ENCODE measurements at regions not wholly inside any gene's neighbourhood (a gene's known extent, or its start where the extent isn't known, plus 50 kb on each side); places are given as distances from the start of the nearest gene placed in this dataset.

GRCh38 chr14:58912287-58912686 is 274.5 kb downstream of the DACT1 start:
- H3K36me3 ChIP-seq (replicated peaks in 1 of 2; ENCODE audit: control insufficient read depth in 1 of 2, insufficient read depth in 2 of 2, low read length in 2 of 2): no peaks in the 10 kb centered on the region
- H3K9me3 Mint-ChIP-seq: peaks cover 0 to 2% (median 0%) of the 10 kb centered on the region in 7 donors
- intact Hi-C loops (cut with micrococcal nuclease): no loop called here
- no peak overlapping the region for H3K4me2 ChIP-seq (replicated peaks; ENCODE audit: extremely low read depth, low read length, poor library complexity, severe bottlenecking)
- H3K27ac ChIP-seq (ENCODE audit: low read depth in 1 of 2, low read length in 2 of 2): no peak overlapping the region
- H3K27me3 Mint-ChIP-seq (ENCODE audit: low read depth in 3 of 3): peaks cover 0 to 1% (median 0%) of the 10 kb centered on the region in 3 donors
- no peaks in the 10 kb centered on the region for H3K4me1 Mint-ChIP-seq
- H3K4me1 ChIP-seq (ENCODE audit: control insufficient read depth in 1 of 2, insufficient read depth in 2 of 2, low read length in 2 of 2): no peaks in the 10 kb centered on the region
- no peak for DNase-seq
- H3K36me3 Mint-ChIP-seq: no peaks in the 10 kb centered on the region
- no peak overlapping the region for H3K4me3 Mint-ChIP-seq
- WGBS (ENCODE audit: insufficient coverage): no CpG with 5 or more reads among the region's 6 CpGs
- H3K9me3 ChIP-seq (replicated peaks in 1 of 2; ENCODE audit: control insufficient read depth in 1 of 2, insufficient read depth in 1 of 2, low read length in 2 of 2): no peaks in the 10 kb centered on the region
- no peak overlapping the region for H3K4me3 ChIP-seq (replicated peaks in 1 of 3; ENCODE audit: low read depth in 2 of 3, low read length in 3 of 3)
- no peaks in the 10 kb centered on the region for H4K20me1 ChIP-seq (ENCODE audit: insufficient read depth, low read length)
- H3K27me3 ChIP-seq (ENCODE audit: control insufficient read depth in 2 of 2, insufficient read depth in 2 of 2, low read length in 2 of 2): no peaks in the 10 kb centered on the region
- H3K79me2 ChIP-seq (ENCODE audit: insufficient read depth, low read length): no peaks in the 10 kb centered on the region
- no peak overlapping the region for H2AFZ ChIP-seq (ENCODE audit: insufficient read depth, low read depth, low read length, poor library complexity, severe bottlenecking)
- TF ChIP-seq CTCF (IDR thresholded peaks at IDR 0.05): no peak
- H3K27ac Mint-ChIP-seq: no peak overlapping the region
- no peak overlapping the region for H3K9ac ChIP-seq (ENCODE audit: insufficient read depth, low read length, poor library complexity, severe bottlenecking)

GRCh38 chr14:58912799-58913432 is 275.2 kb downstream of the DACT1 start:
- Histone ChIP-seq H3K4me2 (replicated peaks; ENCODE audit: extremely low read depth, low read length, poor library complexity, severe bottlenecking) (no peak overlapping the region), H3K36me3 (replicated peaks in 1 of 2; ENCODE audit: control insufficient read depth in 1 of 2, insufficient read depth in 2 of 2, low read length in 2 of 2) (no peaks in the 10 kb centered on the region), H3K4me1 (ENCODE audit: control insufficient read depth in 1 of 2, insufficient read depth in 2 of 2, low read length in 2 of 2) (no peaks in the 10 kb centered on the region), H3K9me3 (replicated peaks in 1 of 2; ENCODE audit: control insufficient read depth in 1 of 2, insufficient read depth in 1 of 2, low read length in 2 of 2) (no peaks in the 10 kb centered on the region), H2AFZ (ENCODE audit: insufficient read depth, low read depth, low read length, poor library complexity, severe bottlenecking) (no peak overlapping the region), H3K9ac (ENCODE audit: insufficient read depth, low read length, poor library complexity, severe bottlenecking) (no peak overlapping the region), H3K4me3 (replicated peaks in 1 of 3; ENCODE audit: low read depth in 2 of 3, low read length in 3 of 3) (no peak overlapping the region), H3K27ac (ENCODE audit: low read depth in 1 of 2, low read length in 2 of 2) (no peak overlapping the region), H3K79me2 (ENCODE audit: insufficient read depth, low read length) (no peaks in the 10 kb centered on the region), H4K20me1 (ENCODE audit: insufficient read depth, low read length) (no peaks in the 10 kb centered on the region), H3K27me3 (ENCODE audit: control insufficient read depth in 2 of 2, insufficient read depth in 2 of 2, low read length in 2 of 2) (no peaks in the 10 kb centered on the region)
- no CpG with 5 or more reads among the region's 3 CpGs for WGBS (ENCODE audit: insufficient coverage)
- Mint-ChIP-seq H3K4me1 (no peaks in the 10 kb centered on the region), H3K9me3 (peaks cover 0 to 2% (median 0%) of the 10 kb centered on the region in 7 donors), H3K27ac (no peak overlapping the region), H3K4me3 (no peak overlapping the region), H3K27me3 (ENCODE audit: low read depth in 3 of 3) (peaks cover 0 to 1% (median 0%) of the 10 kb centered on the region in 3 donors), H3K36me3 (no peaks in the 10 kb centered on the region)
- TF ChIP-seq CTCF (IDR thresholded peaks at IDR 0.05): no peak
- intact Hi-C loops (cut with micrococcal nuclease): no loop called here
- DNase-seq: no peak

All from CD14-positive monocyte (primary cell).